GM03348 (cell line): ENCODE measurements at regions not wholly inside any gene's neighbourhood (a gene's known extent, or its start where the extent isn't known, plus 50 kb on each side); places are given as distances from the start of the nearest gene placed in this dataset.
A peak's percentile ranks its signal among the peaks of the same experiment; 100 is the strongest.
"Not testable (repeated sequence)": the region's sequence is repeated elsewhere in the genome, so short reads cannot be mapped to it uniquely, and the experiment has no call there.

Experiments used
- DNase-seq: peaks from one replicate; pipeline ENCODE4 v3.0.0; 2012; ENCODE audit warnings: low spot score

DNA sequence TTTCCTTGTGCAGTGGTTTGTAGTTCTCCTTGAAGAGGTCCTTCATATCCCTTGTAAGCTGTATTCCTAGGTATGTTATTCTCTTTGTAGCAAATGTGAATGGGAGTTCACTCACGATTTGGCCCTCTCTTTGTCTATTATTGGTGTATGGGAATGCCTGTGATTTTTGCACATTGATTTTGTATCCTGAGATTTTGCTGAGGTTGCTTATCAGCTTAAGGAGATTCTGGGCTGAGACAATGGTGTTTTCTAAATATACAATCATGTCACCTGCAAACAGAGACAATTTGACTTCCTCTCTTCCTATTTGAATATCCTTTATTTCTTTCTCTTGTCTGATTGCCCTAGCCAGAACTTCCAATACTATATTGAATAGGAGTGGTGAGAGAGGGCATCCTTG lies 90.1 kb upstream of the ZBED5 start:
- DNase-seq = not testable (repeated sequence)

DNA sequence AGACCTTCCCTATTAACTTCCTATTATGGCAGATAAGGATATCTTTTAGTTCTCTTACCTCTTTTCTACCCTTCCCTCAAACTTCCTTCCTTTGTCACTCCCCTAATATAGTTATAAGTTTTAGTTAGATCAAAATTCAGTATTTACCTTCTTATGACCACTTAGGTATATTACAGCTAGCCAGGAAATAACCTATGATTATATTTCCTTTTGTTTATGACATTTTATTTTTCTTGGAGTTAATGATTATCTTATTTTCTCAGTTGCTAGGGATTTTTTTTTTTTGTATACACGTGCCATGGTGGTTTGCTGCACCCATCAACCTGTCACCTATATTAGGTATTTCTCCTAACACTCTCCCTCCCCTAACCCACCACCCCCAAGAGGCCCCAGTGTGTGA lies 88.2 kb upstream of the ZBED5 start:
- DNase-seq = no peak

DNA sequence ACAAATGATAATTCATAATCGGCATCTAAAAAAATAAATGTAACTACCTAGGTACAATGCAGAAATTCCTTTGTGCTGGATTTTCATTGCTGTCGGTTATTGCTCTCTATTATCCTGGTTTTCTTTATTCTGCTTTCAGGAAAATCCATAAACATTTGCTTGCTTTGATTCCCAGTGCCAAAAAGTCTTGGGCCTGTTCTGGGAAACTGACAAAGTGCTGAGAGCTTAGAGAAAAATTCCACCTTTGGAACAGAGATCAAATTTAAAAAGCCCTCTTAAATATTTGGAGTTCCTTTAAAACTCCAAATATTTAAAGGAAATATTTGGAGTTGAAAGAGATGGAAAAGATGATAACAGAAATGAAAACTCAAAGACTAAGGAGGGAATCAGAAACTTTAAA lies 87.3 kb upstream of the ZBED5 start:
- no peak for DNase-seq

DNA sequence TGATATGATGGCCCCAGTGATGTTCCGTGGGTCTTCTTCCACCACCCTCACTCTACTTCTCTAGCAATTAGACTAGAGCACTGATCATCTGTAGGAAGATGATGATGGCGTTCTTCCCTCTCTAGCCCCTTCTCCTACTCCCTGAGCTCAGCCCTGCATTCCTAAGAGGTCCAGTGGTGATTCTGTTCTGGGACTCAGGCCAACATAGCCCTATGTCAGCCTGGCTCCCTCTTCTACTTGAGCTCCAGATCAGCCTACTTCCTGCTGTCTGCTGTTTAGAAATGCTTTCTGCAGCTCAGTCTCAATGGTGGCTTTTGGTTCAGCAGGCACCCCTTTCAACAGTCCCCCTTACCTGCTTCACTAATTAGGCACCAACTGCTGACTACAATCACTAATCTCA lies 86.1 kb upstream of the ZBED5 start:
- DNase-seq = peak; percentile 31

DNA sequence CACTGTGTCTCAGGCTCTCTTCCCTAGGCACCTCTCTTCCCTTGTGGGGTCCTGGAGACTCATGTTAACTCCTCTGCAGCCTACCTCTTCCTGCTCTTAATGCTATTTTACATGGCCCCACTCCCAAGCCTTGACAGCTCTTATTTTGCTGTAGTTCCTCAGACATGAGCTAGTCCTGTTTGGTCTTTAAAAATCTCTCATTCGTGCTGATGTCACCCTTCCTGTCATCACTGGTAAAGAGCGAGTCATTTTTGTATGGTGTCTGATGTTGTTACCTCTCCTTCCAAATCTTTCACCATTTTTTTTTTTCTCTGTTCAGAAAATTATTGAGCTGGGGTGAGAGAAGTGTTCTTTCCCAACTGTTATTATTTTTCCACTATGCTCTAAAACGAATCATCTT lies 84.8 kb upstream of the ZBED5 start:
- DNase-seq = no peak

DNA sequence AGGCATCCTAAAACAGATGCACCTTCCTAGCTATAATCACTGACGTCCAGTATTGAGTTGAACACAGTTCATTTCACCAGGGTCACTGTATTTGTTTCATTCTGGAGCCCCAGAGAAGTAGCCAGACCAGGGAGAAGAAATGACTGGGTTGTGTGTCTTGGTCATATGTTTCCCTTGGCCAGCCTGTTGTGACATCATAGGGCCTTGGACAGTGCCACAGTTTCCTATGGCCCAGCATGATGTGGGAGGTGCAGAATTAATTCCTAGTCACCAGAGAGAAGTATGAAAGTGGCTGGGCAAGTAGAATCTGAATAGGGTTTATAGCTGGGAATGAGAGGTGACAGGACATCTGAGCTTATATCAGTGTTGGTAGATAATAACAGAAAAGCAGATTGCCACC lies 84.0 kb upstream of the ZBED5 start:
- DNase-seq = no peak

DNA sequence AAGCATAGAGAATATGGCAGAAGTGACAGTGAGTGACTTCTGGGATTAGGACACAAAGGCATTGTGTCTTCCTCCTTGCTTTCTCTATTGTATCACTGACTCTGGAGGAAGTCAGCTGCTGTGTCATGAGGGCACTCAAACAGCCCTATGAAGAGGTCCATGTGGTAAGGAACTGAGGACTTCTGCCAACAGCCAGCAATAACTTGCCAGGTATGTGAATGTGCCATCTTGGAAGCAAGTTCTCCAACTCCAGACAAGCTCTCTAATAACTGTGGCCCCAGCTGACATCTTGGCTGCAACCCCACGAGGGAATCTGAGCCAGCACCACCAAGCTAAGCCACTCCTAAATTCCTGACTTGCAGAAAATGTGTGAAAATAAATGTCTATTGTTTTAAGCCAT lies 83.6 kb upstream of the ZBED5 start:
- no peak for DNase-seq

DNA sequence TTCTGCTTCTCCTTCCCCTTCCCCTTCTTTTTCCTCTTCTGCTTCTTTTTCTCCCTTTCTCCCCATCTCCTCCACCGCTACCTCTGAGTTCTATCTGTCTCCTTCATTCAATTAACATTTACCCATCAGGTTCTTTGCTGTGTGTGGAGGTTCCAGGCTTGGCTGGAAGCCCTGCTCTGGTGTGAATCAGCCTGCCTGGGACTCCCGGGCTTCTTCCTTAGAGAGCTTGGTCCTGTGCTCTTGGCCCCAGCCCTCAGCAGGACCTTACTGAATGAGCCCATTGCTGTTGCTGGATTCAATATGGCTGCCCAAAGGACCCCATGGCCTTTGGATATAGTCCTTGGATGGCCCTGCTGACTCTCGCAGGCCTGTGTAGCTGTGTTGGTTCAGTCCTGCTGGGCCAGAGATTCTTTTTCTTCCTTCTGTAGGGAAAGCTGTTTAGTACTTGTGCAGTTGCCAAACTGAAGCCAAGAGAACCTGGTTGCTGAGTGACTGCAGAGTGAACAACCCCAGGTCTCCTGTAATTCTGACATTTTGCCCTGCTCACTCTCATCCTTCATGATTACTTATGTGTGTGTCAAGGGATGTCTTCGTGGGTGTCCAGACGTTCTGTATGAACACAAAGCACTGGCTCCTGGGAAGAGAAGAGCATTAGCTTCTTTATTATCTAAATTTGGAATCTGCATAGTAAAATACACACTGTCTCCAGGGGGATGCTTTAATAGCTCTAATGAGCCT lies 81.0 kb upstream of the ZBED5 start:
- DNase-seq = no peak

DNA sequence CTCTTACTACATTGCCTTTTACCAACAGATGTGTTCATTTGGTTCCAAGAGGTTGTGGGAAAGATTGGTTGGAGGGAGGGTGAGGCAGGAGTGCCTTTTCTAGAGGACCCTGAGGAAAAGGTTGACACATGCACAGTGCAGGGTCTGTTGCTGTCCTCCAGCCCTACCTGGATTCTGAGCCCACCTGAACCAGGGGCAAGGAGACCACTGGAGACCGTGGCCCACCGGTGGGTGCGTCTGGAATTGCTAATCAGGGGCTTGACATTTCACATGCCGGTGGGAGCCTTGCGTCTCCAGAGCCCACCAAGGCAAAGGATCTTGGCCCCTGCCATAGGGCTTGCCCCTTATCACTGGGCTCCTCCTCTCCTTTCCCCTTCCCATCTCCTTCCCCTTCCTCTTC lies 80.4 kb upstream of the ZBED5 start:
- no peak for DNase-seq

DNA sequence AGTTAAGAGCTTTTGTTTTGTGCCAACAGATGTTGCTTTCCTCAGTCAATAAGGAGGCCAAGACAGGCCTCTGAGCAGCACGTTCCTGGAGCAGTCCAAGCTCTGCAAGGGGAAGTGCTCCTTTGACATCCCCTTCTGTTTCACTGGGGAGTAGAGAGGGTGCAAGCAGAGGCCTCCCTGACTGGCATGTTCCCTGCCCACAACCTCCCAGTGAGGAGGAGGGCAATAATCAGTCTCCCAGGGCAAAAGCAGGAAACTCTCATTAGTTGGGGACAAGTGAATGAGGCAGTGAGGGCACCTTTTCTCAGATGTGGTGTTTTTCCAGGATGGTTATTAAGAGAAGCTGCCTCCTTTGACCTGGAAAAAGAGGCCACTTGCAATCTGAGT lies 79.5 kb upstream of the ZBED5 start:
- no peak for DNase-seq

DNA sequence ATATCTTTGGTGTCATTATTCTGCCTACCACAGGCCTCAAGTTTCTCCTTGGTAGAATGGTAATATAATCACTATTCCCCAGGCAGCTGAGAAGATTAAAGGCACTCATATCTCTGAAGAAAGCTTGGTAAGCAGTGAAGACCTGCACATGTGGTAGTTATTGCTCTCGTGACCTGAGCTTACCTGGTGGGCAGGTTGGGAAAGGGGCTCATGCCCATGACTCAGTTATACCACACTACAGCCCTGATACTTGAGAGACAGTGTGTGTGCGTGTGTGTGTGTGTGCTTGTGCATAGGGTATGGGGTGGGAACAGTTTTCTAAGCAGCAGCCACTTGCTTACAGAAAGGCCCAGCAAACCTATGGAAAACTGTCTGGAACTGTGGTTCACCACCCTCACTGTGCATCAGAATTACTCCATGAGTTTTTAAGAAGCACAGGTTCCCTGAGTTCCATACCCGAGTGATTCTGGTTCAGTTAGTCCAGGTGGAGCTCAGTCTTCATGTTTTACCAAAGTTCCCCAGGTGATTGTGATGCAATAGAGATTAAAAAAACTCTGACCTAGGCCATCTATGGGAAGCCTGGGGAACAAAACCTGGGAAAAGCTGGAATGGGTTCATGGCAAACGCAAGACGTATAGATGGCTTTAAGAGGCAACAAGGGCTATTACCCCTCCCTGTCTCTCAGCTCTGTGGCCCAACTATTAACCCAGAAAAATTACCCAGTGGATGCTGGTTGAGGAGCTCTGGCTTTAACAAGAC lies 79.0 kb upstream of the ZBED5 start:
- DNase-seq = no peak

DNA sequence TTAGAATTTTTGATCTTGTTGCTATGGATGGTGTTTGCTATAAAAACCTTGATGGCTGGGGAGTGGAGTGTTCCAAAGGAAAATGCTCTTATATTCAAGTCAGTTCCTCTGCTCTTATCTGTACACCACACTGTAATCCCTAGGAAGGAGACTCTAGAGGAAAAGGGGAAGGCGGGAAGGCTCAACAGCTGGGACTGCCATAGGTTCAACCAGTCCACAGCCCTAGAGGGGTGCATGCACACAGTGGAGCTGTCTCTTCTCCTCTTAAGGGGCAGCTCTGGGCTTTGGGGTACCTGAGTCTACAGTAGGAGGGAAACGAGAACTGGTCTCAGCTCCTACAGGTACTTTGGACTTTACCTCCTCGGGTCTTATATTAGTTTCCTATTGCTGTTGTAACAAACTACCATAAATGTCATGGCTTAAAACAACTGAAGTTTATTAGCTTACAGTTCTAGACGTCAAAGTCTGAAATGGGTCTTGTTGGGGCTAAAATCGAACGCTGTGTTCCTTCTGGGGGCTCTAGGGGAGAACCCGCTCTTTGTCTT lies 77.2 kb upstream of the ZBED5 start:
- DNase-seq = no peak

DNA sequence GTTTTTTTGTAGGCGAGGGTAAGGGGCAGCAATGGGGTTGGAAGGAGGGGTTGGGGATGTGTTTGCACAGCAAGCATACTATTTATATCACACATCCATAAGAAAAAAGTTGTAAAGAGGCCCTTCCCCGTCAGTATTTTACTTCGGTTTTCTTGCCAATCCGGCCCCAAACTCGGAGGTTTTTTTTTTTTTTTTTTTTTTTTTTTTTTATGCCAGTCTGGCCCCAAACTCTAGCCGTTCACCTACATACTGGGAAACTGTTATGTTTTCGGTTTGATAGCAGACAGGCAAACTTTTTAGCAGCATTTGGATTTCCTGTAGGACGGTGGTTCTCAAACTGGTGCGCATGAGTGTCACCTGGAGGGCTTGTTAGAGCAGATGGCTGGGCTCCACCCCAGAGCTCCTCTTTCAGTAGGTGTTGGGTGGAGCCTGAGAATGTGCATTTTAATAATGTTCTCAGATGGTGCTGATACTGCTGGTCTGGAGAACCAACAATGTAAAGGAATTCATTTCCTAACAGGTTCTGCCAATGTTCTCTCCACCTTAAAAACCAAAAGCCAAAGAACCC lies 76.5 kb upstream of the ZBED5 start:
- no peak for DNase-seq

DNA sequence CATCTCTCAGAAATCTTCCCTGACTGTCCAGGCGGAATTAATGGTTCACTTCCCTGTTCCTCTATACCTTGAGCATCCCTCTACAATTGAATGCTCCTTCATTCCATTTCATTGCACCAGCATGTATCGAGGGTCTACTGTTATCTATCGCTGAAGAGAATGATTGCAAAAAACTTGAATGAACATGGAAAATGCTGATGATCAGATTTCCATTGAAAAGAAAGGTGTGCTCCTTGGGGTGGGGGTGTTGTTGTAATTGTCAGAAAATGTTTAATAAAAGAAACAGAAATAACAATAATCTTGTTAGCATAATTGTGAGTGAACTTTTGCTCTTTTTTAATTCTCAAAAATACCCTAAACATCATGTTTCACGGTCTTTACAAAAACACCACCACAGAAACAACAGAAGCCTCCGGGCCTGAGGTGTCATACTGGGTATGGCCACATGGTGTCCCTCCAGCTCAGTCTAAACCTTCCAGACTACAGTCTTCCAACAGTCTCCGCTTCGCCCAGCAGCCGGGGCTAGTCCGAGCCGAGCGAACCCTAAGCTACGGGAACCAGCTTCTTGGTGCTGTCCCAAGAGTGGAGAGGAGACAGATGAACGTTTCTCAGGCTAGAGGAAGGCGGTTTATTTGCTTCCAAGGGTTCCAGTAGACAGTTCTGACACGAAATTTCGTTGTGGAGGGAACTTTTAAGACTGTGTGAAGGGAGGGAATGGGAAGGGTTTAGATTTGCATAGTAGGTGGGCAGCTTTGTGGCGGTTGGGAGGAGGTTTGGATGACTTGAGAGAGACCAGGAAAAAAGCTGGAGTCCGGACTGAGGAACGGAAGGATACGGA lies 75.8 kb upstream of the ZBED5 start:
- peak; percentile 92 for DNase-seq

DNA sequence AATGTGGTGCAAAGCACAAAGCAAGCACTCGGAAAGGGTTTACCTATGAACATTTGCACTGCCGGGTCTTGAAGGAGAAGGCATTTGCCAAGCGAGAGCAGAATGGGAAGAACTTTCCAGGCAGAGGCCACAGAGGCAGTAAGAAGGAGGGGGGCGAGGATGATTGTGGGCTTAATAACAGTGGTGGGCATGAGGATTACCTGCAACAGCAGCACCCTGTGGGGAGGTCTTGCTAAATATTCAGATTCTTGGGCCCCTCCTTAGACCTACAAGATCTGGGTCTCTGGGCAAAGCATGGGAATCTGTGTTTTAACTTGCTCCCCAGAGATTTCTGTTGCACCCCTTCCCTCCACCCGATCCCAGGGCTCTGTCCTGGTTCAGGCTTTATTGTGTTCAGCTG lies 75.1 kb upstream of the ZBED5 start:
- DNase-seq = no peak

DNA sequence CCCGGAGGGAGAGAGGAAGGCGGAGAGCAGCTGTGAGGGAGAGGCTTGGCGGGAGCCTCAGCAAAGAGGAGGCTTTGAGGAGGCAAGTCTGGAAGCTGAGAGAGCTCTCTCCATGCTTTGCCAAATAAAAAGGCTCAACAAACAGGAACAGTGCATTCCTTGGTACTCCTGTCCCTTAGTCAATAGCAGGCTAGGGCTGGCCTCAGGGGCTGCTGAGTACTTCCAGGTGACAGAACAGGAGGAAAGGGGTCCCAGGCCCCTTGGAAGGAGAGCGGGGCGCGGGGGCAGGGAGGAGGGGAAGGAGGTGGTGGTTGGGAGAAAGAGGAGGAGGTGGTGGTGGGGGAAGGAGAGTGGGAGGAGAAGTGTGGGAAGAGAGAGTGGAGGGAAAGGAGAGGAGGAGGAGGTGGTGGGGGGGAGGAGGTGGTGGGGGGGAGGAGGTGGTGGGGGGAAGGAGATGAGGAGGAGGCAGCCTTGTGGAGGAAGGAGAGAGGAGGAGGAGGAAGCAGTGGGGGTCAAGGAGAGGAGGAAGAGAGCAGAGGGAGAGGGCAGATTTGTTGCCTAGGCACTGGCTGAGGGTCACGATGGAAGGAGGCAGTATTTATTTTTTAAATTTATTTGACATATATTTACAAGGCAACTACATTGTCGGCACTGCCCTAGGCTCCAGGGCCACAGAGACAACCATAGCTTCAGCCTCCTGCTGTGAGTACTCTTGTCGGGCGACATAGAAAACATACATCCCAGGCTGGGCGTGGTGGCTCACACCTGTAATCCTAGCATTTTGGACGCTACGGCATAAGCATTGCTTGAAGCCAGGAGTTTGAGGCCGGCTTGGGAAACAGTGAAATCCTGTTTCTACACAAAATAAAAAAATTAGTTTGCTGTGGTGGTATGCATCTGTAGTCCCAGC lies 74.2 kb upstream of the ZBED5 start:
- DNase-seq = no peak

DNA sequence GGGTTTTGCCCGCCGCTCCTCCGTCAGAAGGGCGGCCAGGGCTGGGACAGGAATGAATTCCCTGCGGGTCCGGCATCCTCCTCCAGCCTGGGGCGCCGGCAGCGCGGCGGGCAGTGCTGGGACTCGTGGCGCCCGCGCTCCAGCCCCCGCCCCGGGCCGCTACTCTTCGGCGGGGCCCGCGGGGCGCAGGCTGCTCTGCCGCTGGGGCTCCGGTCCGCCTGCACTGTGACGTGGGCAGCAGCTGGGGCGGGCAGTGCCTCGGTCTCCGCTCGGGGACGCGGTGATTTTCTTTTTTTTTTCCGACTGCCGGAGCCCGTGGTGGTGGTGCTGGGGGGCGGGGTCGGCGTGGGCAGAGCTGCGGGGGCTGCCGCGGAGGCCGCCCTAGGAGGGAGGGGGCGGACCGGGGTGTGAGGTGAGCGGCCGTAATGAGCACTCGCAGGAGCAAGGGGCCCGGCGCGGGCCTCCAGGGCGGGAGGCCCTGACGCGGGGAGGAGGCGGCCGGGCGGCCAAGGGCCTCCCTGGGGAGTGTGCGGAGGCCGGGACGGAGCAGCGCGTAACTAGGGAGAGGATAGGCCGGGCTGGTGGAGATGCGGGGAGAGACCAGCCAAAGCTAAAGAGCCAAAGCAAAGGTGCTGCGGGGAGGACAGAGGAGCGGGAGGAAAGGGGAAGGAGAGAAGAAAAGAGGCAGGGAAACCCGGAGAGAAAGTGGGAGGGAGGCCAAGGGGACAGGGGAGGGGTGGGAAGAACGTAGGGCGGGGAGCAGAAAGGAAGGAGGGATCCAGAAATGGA lies 73.3 kb upstream of the ZBED5 start:
- peak; percentile 90 for DNase-seq

DNA sequence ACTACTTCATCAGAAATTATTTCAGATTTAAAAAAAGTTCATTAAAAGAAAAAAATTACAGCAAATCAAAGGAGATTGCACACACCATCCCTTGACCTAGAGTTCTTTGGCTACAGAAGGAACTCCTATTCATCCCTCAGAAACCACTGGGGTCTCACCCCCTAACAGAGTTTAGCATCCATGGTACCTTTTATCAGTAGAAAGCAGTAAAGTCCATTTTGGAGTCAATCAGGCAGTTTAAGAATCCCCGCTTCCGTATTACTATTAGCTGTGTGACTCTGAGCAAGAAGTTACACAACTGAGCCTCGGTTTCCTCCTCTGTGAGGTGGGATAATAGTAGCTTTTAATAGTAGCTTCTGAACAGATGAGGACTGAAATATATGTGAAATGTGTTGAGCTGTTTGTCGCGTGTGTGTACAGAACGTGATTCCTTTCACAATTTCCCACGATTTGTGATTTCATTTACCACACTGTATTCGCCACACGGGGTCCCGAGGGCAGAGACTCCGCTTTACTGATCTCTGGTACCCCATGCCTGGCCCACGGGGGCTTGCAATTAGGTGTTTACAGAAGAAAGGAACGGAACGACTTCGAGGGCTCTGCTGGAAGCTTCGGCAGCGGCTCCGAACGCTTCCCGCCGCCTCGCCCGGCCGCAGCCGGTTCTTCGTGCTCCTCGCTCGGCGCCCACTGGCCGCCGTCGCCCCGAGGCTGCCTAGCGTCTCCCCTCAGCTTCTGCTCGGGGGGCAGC lies 72.5 kb upstream of the ZBED5 start:
- DNase-seq = no peak

DNA sequence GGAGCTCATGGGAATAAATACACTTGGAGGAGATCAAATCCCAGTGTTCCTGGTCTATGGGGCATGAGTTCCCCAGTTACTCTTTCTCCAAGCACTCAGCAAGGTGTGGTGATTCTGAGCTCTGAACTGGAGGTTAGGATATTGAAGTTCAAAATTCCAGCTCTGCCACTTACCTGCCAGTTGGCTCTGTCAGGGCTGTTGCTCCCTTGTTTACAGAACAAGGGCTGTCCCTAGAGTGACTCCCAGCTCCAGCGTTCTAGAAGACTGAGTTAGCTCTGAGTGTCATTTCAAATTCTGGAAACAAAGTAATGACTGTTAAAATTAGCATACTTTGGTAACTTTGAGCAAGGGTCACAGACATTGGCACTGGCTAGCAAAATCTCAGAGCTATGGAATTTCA lies 69.7 kb upstream of the ZBED5 start:
- no peak for DNase-seq

DNA sequence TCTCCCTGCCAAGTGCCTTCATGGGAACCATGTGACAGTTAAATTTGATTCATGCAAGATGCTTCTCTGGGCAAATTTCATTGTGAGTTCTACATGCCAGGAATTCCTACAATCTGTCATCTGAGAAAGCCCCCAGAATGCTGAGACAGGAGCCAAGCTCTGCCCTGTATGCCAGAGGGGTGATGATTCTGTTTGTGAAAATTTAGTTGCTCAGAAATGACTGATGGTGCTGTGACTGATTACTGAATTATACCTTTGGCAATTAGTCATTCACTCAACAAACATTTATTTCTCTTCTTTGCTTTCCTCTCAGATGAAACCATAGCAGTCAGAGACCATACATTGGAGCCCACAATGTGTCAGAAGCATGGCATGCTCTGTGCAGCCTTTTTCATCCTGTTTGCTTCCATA lies 69.0 kb upstream of the ZBED5 start:
- no peak for DNase-seq
